HepG2 (cell line): ENCODE measurements at regions not wholly inside any gene's neighbourhood (a gene's known extent, or its start where the extent isn't known, plus 50 kb on each side); places are given as distances from the start of the nearest gene placed in this dataset.

Experiments used
- ATF1 ChIP-seq: IDR thresholded peaks from 2 replicates; pipeline ENCODE4 v1.6.1; 2016; ENCODE audit warnings: mild to moderate bottlenecking, control low read depth
- FIP1L1 ChIP-seq: fragments of 200-400 bp; formaldehyde crosslinking; IDR thresholded peaks from 2 replicates; pipeline ENCODE4 v1.6.1; 2018; ENCODE audit warnings: low read depth, mild to moderate bottlenecking, low read length, moderate library complexity, borderline replicate concordance; ENCODE audit not compliant: insufficient read depth
- JUNB ChIP-seq: sonication (generic); formaldehyde crosslinking; IDR thresholded peaks from 2 replicates; pipeline ENCODE4 v1.8.0; 2022; ENCODE audit warnings: missing genetic modification reagents, mild to moderate bottlenecking, borderline replicate concordance
- MNT ChIP-seq: fragments of 450-650 bp; IDR thresholded peaks from 2 replicates; pipeline ENCODE4 v1.6.1; 2016
- MTERF4 ChIP-seq: sonication (generic); formaldehyde crosslinking; IDR thresholded peaks from 2 replicates; pipeline ENCODE4 v1.8.0; 2023; ENCODE audit warnings: mild to moderate bottlenecking, missing genetic modification reagents
- NBN ChIP-seq: fragments of 450-650 bp; conservative IDR thresholded peaks from 2 replicates; pipeline ENCODE4 v1.6.1; 2017
- REXO4 ChIP-seq: sonication (generic); formaldehyde crosslinking; IDR thresholded peaks from 2 replicates; pipeline ENCODE4 v1.8.0; 2022; ENCODE audit warnings: missing genetic modification reagents, mild to moderate bottlenecking, borderline replicate concordance
- SIX1 ChIP-seq: sonication (generic); formaldehyde crosslinking; IDR thresholded peaks from 2 replicates; pipeline ENCODE4 v1.4.0; 2020; ENCODE audit warnings: missing genetic modification reagents, borderline replicate concordance
- TSC22D2 ChIP-seq: sonication (generic); formaldehyde crosslinking; IDR thresholded peaks from 2 replicates; pipeline ENCODE4 v1.5.1; 2020; ENCODE audit warnings: missing genetic modification reagents, mild to moderate bottlenecking, borderline replicate concordance
- ZBTB8A ChIP-seq: sonication (generic); formaldehyde crosslinking; IDR thresholded peaks from 2 replicates; pipeline ENCODE4 v1.4.0; 2020; ENCODE audit warnings: mild to moderate bottlenecking, low read depth, missing genetic modification reagents, borderline replicate concordance
- ZC3H13 ChIP-seq: sonication (generic); formaldehyde crosslinking; IDR thresholded peaks from 2 replicates; pipeline ENCODE4 v1.8.1; 2023; ENCODE audit warnings: mild to moderate bottlenecking, missing genetic modification reagents, moderate library complexity
- ZNF263 ChIP-seq: sonication (generic); formaldehyde crosslinking; IDR thresholded peaks from 2 replicates; pipeline ENCODE4 v1.4.0; 2020; ENCODE audit warnings: missing genetic modification reagents
- ZNF276 ChIP-seq: sonication (generic); formaldehyde crosslinking; IDR thresholded peaks from 2 replicates; pipeline ENCODE4 v1.4.0; 2020; ENCODE audit warnings: mild to moderate bottlenecking, low read depth, missing genetic modification reagents
- ZNF367 ChIP-seq: sonication (generic); formaldehyde crosslinking; IDR thresholded peaks from 2 replicates; pipeline ENCODE4 v1.4.0; 2020; ENCODE audit warnings: missing genetic modification reagents, borderline replicate concordance
- ZNF430 ChIP-seq: sonication (generic); formaldehyde crosslinking; IDR thresholded peaks from 2 replicates; pipeline ENCODE4 v1.9.0; 2021; ENCODE audit warnings: mild to moderate bottlenecking, missing genetic modification reagents
- ZNF740 ChIP-seq: sonication (generic); formaldehyde crosslinking; IDR thresholded peaks from 2 replicates; pipeline ENCODE4 v1.4.0; 2020; ENCODE audit warnings: missing genetic modification reagents
- TF ChIP-seq, protein P1 (sequence below): sonication (generic); formaldehyde crosslinking; IDR thresholded peaks from 2 replicates; pipeline ENCODE4 v1.4.0; 2020; ENCODE audit warnings: missing genetic modification reagents, borderline replicate concordance
- TF ChIP-seq, protein P2 (sequence below): sonication (generic); formaldehyde crosslinking; IDR thresholded peaks from 2 replicates; pipeline ENCODE4 v1.4.0; 2020; ENCODE audit warnings: missing genetic modification reagents
- TF ChIP-seq, protein P3 (sequence below): IDR thresholded peaks from 2 replicates; pipeline ENCODE4 v1.6.1; 2012; ENCODE audit warnings: inconsistent platforms

- peak; percentile 77; the same call in 1 of the 2 replicates for TF ChIP-seq ZNF740
- TF ChIP-seq NBN = no peak
- TF ChIP-seq TSC22D2 (CRISPR knock-in tag) = peak; percentile 96; the same call in 1 of the 2 replicates
- peak; percentile 92 for TF ChIP-seq ZNF276 (CRISPR knock-in tag)
- TF ChIP-seq FIP1L1 = peak; percentile 100
- TF ChIP-seq, protein P1, sequence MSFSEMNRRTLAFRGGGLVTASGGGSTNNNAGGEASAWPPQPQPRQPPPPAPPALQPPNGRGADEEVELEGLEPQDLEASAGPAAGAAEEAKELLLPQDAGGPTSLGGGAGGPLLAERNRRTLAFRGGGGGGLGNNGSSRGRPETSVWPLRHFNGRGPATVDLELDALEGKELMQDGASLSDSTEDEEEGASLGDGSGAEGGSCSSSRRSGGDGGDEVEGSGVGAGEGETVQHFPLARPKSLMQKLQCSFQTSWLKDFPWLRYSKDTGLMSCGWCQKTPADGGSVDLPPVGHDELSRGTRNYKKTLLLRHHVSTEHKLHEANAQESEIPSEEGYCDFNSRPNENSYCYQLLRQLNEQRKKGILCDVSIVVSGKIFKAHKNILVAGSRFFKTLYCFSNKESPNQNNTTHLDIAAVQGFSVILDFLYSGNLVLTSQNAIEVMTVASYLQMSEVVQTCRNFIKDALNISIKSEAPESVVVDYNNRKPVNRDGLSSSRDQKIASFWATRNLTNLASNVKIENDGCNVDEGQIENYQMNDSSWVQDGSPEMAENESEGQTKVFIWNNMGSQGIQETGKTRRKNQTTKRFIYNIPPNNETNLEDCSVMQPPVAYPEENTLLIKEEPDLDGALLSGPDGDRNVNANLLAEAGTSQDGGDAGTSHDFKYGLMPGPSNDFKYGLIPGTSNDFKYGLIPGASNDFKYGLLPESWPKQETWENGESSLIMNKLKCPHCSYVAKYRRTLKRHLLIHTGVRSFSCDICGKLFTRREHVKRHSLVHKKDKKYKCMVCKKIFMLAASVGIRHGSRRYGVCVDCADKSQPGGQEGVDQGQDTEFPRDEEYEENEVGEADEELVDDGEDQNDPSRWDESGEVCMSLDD (CRISPR knock-in tag) = peak; percentile 73
- peak; percentile 76 for TF ChIP-seq ZNF263 (CRISPR knock-in tag)
- peak; percentile 94 for TF ChIP-seq ZC3H13 (CRISPR knock-in tag)
- peak; percentile 87; the same call in 1 of the 2 replicates for TF ChIP-seq MTERF4 (CRISPR knock-in tag)
- TF ChIP-seq, protein P2, sequence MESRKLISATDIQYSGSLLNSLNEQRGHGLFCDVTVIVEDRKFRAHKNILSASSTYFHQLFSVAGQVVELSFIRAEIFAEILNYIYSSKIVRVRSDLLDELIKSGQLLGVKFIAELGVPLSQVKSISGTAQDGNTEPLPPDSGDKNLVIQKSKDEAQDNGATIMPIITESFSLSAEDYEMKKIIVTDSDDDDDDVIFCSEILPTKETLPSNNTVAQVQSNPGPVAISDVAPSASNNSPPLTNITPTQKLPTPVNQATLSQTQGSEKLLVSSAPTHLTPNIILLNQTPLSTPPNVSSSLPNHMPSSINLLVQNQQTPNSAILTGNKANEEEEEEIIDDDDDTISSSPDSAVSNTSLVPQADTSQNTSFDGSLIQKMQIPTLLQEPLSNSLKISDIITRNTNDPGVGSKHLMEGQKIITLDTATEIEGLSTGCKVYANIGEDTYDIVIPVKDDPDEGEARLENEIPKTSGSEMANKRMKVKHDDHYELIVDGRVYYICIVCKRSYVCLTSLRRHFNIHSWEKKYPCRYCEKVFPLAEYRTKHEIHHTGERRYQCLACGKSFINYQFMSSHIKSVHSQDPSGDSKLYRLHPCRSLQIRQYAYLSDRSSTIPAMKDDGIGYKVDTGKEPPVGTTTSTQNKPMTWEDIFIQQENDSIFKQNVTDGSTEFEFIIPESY (CRISPR knock-in tag) = peak; percentile 25; the same call in 1 of the 2 replicates
- peak; percentile 97 for TF ChIP-seq ZNF430 (CRISPR knock-in tag)
- TF ChIP-seq ATF1 (CRISPR knock-in tag) = no peak
- TF ChIP-seq REXO4 (CRISPR knock-in tag) = no peak; the same call in 1 of the 2 replicates
- TF ChIP-seq ZBTB8A = no peak
- no peak for TF ChIP-seq MNT
- TF ChIP-seq SIX1 (CRISPR knock-in tag) = peak; percentile 46
- TF ChIP-seq, protein P3, sequence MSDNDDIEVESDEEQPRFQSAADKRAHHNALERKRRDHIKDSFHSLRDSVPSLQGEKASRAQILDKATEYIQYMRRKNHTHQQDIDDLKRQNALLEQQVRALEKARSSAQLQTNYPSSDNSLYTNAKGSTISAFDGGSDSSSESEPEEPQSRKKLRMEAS = peak; percentile 91; the same call in 1 of the 2 replicates
- peak; percentile 80; the same call in 1 of the 2 replicates for TF ChIP-seq ZNF367 (CRISPR knock-in tag)
- TF ChIP-seq JUNB (CRISPR knock-in tag) = peak; percentile 62
Measured at GRCh38 chr6:26156105-26156849, 69.0 kb downstream of the HFE start (continued).
